HEK293 (cell line): ENCODE measurements at regions not wholly inside any gene's neighbourhood (a gene's known extent, or its start where the extent isn't known, plus 50 kb on each side); places are given as distances from the start of the nearest gene placed in this dataset.

Experiments used
- CTCF ChIA-PET: fragments of 350-600 bp; formaldehyde crosslinking; extraction: SDS; loops from one replicate; lab custom pipeline; 2021; ENCODE audit warnings: antibody characterized with exemption; lab: Yijun Ruan, JAX
- POLR2A ChIA-PET: fragments of 300-600 bp; formaldehyde crosslinking; extraction: SDS; loops from one replicate; lab custom pipeline; 2020; ENCODE audit warnings: antibody characterized with exemption, inconsistent platforms; lab: Yijun Ruan, JAX
- H3K27ac ChIP-seq: fragments of 200-500 bp; sonication (Bioruptor generic); 2 replicates; pipeline ENCODE4 v1.5.1; 2014; ENCODE audit warnings: low read depth, low read length, control low read depth, inconsistent platforms; ENCODE audit errors: extremely low read depth
- H3K36me3 ChIP-seq, 2 experiments: fragments of 200-500 bp in 1 of 2; sonication (Bioruptor generic) in 1 of 2; 1 replicate in 1 of 2; 2 replicates in 1 of 2; pipeline ENCODE4 v1.5.1; 2014 to 2017; ENCODE audit warnings: inconsistent platforms in 2 of 2, low read length in 2 of 2; ENCODE audit not compliant: control insufficient read depth in 2 of 2, insufficient read depth in 1 of 2
- H3K4me1 ChIP-seq: fragments of 200-500 bp; sonication (Bioruptor generic); 2 replicates; pipeline ENCODE4 v1.5.1; 2014; ENCODE audit warnings: mild to moderate bottlenecking, low read length, inconsistent platforms; ENCODE audit not compliant: control insufficient read depth, insufficient read depth
- H3K4me3 ChIP-seq: 2 replicates; pipeline ENCODE4 v1.5.1; 2011; ENCODE audit warnings: low read depth, mild to moderate bottlenecking, control low read depth, low read length, moderate library complexity
- H3K9me3 ChIP-seq: fragments of 200-500 bp; sonication (Bioruptor generic); 2 replicates; pipeline ENCODE4 v1.5.1; 2014; ENCODE audit warnings: low read depth, low read length, inconsistent platforms; ENCODE audit not compliant: control insufficient read depth, insufficient read depth
- KLF1 ChIP-seq: fragments of 450-650 bp; formaldehyde crosslinking; IDR thresholded peaks from 2 replicates; pipeline ENCODE4 v1.5.1; 2016; ENCODE audit warnings: missing biosample characterization, missing genetic modification characterization
- REPIN1 ChIP-seq: fragments of 450-650 bp; formaldehyde crosslinking; IDR thresholded peaks from 2 replicates; pipeline ENCODE4 v1.5.1; 2017; ENCODE audit warnings: missing biosample characterization, missing genetic modification characterization, low read depth
- SP3 ChIP-seq: fragments of 450-650 bp; formaldehyde crosslinking; IDR thresholded peaks from 2 replicates; pipeline ENCODE4 v1.5.1; 2016; ENCODE audit warnings: missing biosample characterization, missing genetic modification characterization
- WT1 ChIP-seq: fragments of 450-650 bp; formaldehyde crosslinking; IDR thresholded peaks from 2 replicates; pipeline ENCODE4 v1.5.1; 2016; ENCODE audit warnings: missing biosample characterization, missing genetic modification characterization
- YY2 ChIP-seq: fragments of 450-650 bp; formaldehyde crosslinking; IDR thresholded peaks from 2 replicates; pipeline ENCODE4 v1.5.1; 2016; ENCODE audit warnings: missing biosample characterization, missing genetic modification characterization
- ZBTB7A ChIP-seq: fragments of 450-650 bp; formaldehyde crosslinking; IDR thresholded peaks from 2 replicates; pipeline ENCODE4 v1.5.1; 2016; ENCODE audit warnings: low read depth, missing biosample characterization, missing genetic modification characterization
- ZFP69B ChIP-seq: fragments of 450-650 bp; formaldehyde crosslinking; IDR thresholded peaks from 2 replicates; pipeline ENCODE4 v1.5.1; 2016; ENCODE audit warnings: missing biosample characterization, missing genetic modification characterization
- ZNF184 ChIP-seq: fragments of 450-650 bp; IDR thresholded peaks from 2 replicates; pipeline ENCODE4 v1.5.1; 2018; ENCODE audit warnings: missing biosample characterization, mild to moderate bottlenecking, missing genetic modification characterization
- ZNF302 ChIP-seq: fragments of 450-650 bp; formaldehyde crosslinking; IDR thresholded peaks from 2 replicates; pipeline ENCODE4 v1.5.1; 2016; ENCODE audit warnings: missing biosample characterization, missing genetic modification characterization, low read depth
- ZNF366 ChIP-seq: fragments of 450-650 bp; formaldehyde crosslinking; conservative IDR thresholded peaks from 2 replicates; pipeline ENCODE4 v1.5.1; 2016; ENCODE audit warnings: missing biosample characterization, missing genetic modification characterization
- ZNF37A ChIP-seq: fragments of 450-650 bp; IDR thresholded peaks from 2 replicates; pipeline ENCODE4 v1.5.1; 2018; ENCODE audit warnings: missing biosample characterization, missing genetic modification characterization
- ZNF596 ChIP-seq: fragments of 450-650 bp; IDR thresholded peaks from 2 replicates; pipeline ENCODE4 v1.5.0; 2018; ENCODE audit warnings: missing biosample characterization, mild to moderate bottlenecking, missing genetic modification characterization, moderate library complexity
- ZNF701 ChIP-seq: fragments of 450-650 bp; formaldehyde crosslinking; IDR thresholded peaks from 2 replicates; pipeline ENCODE4 v1.5.1; 2016; ENCODE audit warnings: missing biosample characterization, missing genetic modification characterization
- ZNF837 ChIP-seq: fragments of 450-650 bp; formaldehyde crosslinking; IDR thresholded peaks from 2 replicates; pipeline ENCODE4 v1.5.1; 2016; ENCODE audit warnings: missing biosample characterization, missing genetic modification characterization
- TF ChIP-seq, protein P1 (sequence below): fragments of 450-650 bp; formaldehyde crosslinking; IDR thresholded peaks from 2 replicates; pipeline ENCODE4 v1.5.1; 2016; ENCODE audit warnings: missing biosample characterization, missing genetic modification characterization
- TF ChIP-seq, protein P2 (sequence below): fragments of 450-650 bp; formaldehyde crosslinking; IDR thresholded peaks from 2 replicates; pipeline ENCODE4 v1.5.1; 2016; ENCODE audit warnings: missing biosample characterization, missing genetic modification characterization
- TF ChIP-seq, protein P3 (sequence below): fragments of 450-650 bp; formaldehyde crosslinking; IDR thresholded peaks from 2 replicates; pipeline ENCODE4 v1.5.1; 2016; ENCODE audit warnings: missing biosample characterization, missing genetic modification characterization

DNA sequence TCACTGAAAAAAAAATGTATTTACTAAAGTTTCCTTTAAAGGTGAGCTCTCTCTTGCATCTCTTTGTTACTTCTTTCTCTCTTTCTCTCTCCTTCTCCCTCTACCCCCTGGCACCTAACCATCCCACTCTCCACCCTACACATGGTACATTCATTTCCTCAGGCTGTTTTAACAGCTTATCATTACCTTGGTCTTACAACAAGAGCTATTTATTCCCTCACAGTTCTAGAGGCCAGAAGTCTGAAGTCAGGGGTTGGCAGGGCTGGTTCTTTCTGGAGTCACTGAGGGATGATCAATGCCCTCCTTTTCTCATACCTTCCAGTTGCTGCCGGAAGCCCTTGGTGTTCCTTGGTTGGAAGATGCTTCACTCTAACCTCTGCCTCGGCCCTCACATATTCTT is 91.1 kb upstream of the DSCAM start:
- no peaks in the 10 kb centered on the region for H3K36me3 ChIP-seq
- no peak overlapping the region for H3K27ac ChIP-seq
- no peaks in the 10 kb centered on the region for H3K4me1 ChIP-seq
- H3K9me3 ChIP-seq: no peaks in the 10 kb centered on the region
- CTCF ChIA-PET: no interaction called here
- TF ChIP-seq ZNF302 (tag by site-specific recombination) (no peak), WT1 (tag by site-specific recombination) (no peak), ZNF366 (tag by site-specific recombination) (no peak), ZFP69B (tag by site-specific recombination) (no peak), ZNF596 (no peak), ZNF837 (tag by site-specific recombination) (no peak), REPIN1 (no peak), KLF1 (tag by site-specific recombination) (no peak), YY2 (tag by site-specific recombination) (no peak), SP3 (tag by site-specific recombination) (no peak), ZNF37A (no peak), ZNF701 (no peak)
- TF ChIP-seq, protein P1, sequence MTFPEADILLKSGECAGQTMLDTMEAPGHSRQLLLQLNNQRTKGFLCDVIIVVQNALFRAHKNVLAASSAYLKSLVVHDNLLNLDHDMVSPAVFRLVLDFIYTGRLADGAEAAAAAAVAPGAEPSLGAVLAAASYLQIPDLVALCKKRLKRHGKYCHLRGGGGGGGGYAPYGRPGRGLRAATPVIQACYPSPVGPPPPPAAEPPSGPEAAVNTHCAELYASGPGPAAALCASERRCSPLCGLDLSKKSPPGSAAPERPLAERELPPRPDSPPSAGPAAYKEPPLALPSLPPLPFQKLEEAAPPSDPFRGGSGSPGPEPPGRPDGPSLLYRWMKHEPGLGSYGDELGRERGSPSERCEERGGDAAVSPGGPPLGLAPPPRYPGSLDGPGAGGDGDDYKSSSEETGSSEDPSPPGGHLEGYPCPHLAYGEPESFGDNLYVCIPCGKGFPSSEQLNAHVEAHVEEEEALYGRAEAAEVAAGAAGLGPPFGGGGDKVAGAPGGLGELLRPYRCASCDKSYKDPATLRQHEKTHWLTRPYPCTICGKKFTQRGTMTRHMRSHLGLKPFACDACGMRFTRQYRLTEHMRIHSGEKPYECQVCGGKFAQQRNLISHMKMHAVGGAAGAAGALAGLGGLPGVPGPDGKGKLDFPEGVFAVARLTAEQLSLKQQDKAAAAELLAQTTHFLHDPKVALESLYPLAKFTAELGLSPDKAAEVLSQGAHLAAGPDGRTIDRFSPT (tag by site-specific recombination): no peak
- TF ChIP-seq, protein P2, sequence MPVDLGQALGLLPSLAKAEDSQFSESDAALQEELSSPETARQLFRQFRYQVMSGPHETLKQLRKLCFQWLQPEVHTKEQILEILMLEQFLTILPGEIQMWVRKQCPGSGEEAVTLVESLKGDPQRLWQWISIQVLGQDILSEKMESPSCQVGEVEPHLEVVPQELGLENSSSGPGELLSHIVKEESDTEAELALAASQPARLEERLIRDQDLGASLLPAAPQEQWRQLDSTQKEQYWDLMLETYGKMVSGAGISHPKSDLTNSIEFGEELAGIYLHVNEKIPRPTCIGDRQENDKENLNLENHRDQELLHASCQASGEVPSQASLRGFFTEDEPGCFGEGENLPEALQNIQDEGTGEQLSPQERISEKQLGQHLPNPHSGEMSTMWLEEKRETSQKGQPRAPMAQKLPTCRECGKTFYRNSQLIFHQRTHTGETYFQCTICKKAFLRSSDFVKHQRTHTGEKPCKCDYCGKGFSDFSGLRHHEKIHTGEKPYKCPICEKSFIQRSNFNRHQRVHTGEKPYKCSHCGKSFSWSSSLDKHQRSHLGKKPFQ (tag by site-specific recombination): no peak
- TF ChIP-seq, all 188 proteins: peak for 0
- no peak overlapping the region for H3K4me3 ChIP-seq
- POLR2A ChIA-PET: no interaction called here

DNA sequence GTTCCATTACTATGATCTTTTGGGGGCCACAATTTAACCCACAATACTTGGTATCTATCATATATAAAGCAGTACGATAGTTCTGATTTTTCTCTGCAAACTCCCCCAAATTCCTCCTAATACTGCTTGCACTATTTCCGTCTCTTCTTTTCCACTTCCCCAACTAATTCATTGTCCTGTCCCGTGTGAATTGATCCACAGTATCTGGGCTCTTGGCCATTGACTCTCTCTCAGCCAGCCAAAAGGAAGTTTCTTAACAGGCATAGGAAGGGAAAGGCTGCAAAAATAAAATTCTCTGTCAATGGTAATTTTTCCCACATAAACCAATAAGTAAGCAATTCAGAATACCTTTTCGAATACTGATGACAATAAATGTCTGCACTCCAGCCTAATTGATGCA is 91.7 kb upstream of the DSCAM start:
- Histone ChIP-seq H3K27ac (no peak overlapping the region), H3K9me3 (no peaks in the 10 kb centered on the region), H3K4me3 (no peak overlapping the region), H3K36me3 (no peaks in the 10 kb centered on the region), H3K4me1 (no peaks in the 10 kb centered on the region)
- ChIA-PET CTCF (no interaction called here), POLR2A (no interaction called here)
- TF ChIP-seq ZNF184 (tag by site-specific recombination): no peak

DNA sequence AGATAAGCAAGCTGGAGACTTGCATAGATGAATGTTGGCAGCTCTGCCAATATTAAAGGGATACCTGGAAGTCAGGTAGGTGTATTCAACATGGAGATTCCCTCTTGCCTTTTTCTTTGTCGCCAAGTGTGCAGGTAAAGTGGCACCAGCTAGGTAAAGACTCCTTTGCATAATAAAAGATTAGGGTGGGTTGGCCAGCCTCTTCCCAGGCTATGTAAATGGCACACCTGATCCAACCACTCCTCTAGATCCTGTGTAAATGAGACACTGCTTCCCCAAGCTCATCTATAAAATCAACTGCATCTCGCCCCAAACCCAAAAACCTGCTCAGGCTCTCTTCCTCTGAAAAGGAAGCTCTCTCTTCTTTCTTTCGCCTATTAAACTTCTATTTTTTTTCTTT is 100.8 kb upstream of the DSCAM start:
- TF ChIP-seq ZBTB7A (tag by site-specific recombination): no peak
- TF ChIP-seq, protein P3, sequence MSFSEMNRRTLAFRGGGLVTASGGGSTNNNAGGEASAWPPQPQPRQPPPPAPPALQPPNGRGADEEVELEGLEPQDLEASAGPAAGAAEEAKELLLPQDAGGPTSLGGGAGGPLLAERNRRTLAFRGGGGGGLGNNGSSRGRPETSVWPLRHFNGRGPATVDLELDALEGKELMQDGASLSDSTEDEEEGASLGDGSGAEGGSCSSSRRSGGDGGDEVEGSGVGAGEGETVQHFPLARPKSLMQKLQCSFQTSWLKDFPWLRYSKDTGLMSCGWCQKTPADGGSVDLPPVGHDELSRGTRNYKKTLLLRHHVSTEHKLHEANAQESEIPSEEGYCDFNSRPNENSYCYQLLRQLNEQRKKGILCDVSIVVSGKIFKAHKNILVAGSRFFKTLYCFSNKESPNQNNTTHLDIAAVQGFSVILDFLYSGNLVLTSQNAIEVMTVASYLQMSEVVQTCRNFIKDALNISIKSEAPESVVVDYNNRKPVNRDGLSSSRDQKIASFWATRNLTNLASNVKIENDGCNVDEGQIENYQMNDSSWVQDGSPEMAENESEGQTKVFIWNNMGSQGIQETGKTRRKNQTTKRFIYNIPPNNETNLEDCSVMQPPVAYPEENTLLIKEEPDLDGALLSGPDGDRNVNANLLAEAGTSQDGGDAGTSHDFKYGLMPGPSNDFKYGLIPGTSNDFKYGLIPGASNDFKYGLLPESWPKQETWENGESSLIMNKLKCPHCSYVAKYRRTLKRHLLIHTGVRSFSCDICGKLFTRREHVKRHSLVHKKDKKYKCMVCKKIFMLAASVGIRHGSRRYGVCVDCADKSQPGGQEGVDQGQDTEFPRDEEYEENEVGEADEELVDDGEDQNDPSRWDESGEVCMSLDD: no peak
- TF ChIP-seq, all 188 proteins: peak for 0
- H3K9me3 ChIP-seq: no peaks in the 10 kb centered on the region

More for the DNA sequence above, 100.8 kb upstream of the DSCAM start:
- H3K27ac ChIP-seq: no peak overlapping the region
- no peaks in the 10 kb centered on the region for H3K36me3 ChIP-seq
- POLR2A ChIA-PET: no interaction called here
- CTCF ChIA-PET: no interaction called here
- H3K4me3 ChIP-seq: no peak overlapping the region
- H3K4me1 ChIP-seq: no peaks in the 10 kb centered on the region
